ENCODE measurements at regions not wholly inside any gene's neighbourhood (a gene's known extent, or its start where the extent isn't known, plus 50 kb on each side); places are given as distances from the start of the nearest gene placed in this dataset.

DNA sequence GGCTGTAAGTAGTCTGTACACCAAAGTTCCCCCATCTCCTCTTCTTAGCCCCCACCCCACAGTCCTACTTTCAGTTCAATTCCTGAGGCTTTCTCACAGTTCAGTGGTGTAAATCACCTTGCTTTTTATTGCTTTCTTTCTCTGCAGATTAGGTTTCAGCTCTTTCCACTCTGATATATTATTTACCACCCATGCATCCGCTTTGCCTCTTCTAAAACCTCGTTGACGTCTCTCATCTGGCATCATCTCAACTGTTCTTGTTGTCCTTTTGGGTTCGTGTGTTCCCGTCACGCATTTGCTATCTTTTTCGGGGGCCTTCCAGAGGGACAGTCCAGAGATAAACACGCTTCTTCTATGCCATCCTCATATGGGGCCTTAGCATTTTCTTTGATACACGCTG, 597.9 kb upstream of the DPP6 start:
- in situ Hi-C loops (cut with MboI; ENCODE audit: low pct_unique_long_range_greater_than_20kb, low sequenced_read_pairs), result no loop called here
- no peak for DNase-seq

DNA sequence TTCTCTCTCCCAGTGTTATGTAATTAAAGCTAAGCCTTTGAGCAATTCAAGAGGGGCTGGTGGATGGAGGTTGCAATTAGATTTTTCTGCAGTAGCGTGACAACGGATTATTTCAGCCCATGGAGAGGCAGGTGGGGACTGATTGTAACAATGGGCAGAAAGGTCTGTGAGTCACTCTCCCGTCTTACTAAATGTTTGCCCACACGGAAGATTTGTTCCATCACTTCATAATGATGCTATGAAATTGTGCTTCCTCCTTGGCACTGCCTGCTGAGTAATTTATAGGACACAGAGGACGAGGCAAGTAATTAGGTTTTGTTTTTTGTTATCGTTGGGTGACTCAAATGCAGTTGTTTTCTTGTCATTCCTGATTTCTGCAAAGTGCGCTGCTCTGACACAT, 594.5 kb upstream of the DPP6 start:
- DNase-seq, result no peak
- in situ Hi-C loops (cut with MboI; ENCODE audit: low pct_unique_long_range_greater_than_20kb, low sequenced_read_pairs), result no loop called here

DNA sequence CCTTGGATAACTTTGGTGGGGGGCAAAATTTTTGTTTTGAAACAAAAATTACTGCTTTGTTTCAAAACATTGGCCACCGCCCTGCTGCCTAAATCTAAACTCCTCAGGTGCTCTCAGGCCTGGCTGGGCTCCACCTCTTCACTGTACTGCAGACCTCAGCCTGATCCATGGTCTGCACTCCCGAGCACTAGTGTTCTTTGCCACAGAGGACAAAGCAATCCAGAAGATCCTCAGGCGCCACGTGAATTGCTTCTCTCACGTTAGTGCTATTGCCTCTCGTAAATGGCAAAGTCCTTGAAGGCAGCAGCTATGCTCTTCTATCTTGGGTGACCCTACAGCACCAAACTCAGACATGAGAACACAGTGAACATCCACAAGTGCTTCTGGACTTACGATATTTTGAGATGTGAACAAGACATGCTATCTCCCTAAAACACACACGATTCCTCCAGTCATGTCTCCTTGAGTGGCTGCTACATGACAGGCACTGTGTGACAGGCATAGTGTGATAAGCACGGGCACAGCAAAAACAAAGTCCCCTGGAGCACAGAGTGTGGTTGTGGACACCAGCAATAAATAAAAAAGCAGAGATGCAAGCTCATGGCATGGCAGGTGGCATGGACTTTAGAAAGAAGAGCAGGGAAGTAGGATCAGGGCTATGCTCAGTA, 582.1 kb upstream of the DPP6 start:
- in situ Hi-C loops (cut with MboI; ENCODE audit: low pct_unique_long_range_greater_than_20kb, low sequenced_read_pairs), result no loop called here

DNA sequence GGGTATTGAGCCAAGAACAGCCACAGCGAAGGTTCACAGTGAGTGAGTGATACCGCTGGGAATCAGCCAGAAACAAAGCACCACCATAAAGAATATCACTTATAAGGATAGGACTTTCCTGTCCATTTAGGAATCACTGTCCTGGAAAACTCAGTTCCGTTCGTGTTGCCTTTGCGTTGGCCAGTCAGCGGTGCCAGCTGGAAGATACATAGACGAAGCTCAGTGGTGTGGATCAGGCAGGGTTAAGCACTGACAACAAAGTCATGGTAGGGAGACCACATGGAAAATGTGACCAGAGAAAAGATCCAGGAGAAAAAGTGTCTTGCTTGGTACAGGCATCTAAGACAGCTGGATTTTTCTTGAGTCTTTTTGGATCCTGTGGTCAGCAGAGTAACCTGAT, 579.7 kb upstream of the DPP6 start:
- no peak for DNase-seq
- in situ Hi-C loops (cut with MboI; ENCODE audit: low pct_unique_long_range_greater_than_20kb, low sequenced_read_pairs), result no loop called here

More for the DNA sequence above, 582.1 kb upstream of the DPP6 start:
- DNase-seq, result no peak

DNA sequence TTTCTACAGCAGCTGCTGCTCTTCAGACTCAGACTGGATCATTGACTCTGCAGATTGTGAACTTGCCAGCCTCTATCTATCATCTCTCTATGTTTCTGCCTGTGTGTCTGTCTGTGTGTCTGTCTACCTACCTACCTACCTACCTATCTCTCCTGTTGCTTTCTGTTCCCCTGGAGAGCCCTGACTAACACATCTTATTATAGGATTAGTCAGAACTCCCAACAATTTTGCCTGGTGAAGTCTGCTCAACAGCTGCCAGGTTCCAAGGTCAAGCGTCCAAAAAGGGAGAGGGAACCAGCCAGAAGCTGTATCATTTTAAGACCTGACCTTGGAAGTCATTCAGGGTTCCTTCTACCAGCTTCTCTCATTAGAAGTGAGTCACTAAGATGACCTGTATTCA, 579.0 kb upstream of the DPP6 start:
- no peak for DNase-seq
- in situ Hi-C loops (cut with MboI; ENCODE audit: low pct_unique_long_range_greater_than_20kb, low sequenced_read_pairs), result no loop called here

DNA sequence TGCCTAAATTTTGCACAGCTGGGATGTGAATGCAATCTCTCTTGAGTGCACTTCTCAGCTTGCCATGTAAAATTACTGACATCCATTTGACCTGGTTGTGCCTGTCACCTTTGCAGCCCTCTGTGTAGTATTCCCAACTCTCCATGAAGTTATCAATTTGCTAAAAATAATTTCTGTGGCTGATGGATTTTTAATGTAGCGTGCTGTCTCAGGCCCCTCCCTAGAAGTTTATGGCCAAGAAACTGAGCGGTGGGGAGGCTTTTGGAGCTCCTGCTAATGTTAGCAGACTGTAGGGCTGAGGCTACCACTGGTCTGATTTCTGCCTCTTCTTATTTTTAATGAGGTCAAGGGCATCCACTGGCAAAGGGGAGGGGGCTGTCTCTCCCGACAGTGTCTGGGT, 577.0 kb upstream of the DPP6 start:
- DNase-seq, result no peak
- in situ Hi-C loops (cut with MboI; ENCODE audit: low pct_unique_long_range_greater_than_20kb, low sequenced_read_pairs), result no loop called here

DNA sequence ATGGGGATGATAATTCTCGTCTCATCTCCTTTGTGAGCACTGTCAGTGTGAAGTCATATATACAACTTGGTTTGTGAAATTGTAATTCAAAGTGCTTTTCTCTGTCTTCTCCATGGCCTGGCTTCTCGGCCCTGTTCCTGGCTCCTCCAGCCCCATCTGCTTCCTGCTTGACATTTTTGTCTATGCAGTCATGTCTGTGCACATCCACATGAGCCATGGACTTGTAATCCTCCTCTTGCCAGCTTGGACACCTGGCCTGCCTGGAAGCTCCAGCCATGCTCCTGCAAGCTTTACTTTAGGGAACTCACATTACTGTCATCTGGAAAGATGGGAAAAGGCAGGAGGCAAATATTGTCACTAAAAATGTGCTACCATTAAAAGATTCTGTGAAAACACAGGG, 576.0 kb upstream of the DPP6 start:
- DNase-seq, result no peak
- in situ Hi-C loops (cut with MboI; ENCODE audit: low pct_unique_long_range_greater_than_20kb, low sequenced_read_pairs), result no loop called here

DNA sequence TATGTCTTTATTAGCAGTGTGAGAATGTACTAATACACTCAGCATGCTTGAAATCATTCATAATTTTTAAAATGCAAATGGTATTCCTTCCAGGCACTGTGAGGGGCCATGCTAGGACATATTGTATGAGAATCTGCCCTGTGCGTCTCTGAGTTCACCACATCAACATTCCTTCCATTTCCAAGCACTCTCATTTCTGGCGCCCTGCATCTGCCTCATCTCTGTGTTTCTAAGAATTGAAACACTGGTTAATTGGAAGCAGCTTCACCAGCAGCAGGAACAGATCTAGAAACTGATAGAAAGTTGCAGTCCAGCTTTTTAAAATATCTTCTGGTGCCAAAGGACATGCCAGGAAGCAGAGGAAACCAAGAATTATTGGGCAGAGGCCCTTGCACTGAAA, 555.9 kb upstream of the DPP6 start:
- in situ Hi-C loops (cut with MboI; ENCODE audit: low pct_unique_long_range_greater_than_20kb, low sequenced_read_pairs), result no loop called here
- DNase-seq, result no peak

DNA sequence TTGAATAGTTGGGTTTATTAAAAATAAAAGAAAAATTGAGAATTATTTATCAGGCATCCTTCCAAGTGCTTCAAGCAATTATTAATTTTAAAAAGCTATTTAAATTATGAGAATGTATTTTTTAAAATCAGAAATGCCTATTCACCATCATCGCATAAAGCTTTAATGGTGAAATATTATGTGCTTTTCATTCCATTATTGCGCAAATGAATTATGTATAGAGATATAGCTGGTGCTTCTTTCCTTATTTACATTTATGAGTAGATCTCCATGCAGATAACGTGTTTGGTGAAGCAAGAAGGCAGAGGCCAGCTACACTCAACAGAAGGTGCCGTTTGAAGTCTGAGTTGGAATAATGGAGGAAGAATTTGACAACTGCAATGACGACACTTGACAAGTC, 549.1 kb upstream of the DPP6 start:
- DNase-seq, result no peak
- in situ Hi-C loops (cut with MboI; ENCODE audit: low pct_unique_long_range_greater_than_20kb, low sequenced_read_pairs), result no loop called here

DNA sequence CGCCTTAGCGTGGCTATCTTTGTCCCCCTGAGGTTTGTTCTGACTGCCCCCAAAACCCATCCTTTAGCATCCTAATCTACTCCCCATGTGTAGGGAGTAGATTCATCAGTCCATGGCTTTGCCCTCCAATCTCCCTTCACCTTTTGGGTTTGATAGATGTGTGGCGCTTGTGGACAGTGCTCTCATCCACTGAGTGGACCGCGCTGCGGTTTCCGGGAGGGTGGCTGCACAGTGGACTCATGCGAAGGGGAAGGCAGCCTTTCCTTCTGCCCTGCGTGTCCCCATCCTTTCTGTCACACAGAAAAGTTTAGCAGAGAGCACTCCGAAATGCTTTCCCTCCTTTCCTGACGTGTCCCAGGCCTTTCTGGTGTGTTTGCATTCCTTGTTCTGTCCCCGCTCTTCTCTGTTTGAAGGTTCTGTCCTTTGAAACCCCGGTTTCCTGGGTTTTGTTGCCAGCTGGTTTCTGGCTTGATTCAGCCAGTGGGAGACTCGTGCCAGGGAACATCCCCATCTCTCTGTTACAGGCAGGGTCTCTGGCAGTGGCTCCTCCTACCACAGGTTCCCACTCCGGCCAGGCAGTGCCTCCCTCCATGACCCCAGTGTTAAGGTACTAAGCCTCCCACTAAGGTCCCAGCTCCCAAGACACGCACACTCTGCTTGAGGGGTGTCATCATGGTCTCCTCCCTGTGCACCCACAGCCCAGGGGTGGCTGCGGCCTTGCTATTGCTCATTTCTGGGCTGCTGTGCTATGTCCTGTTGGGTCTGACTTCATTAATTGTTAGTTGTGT, 547.7 kb upstream of the DPP6 start:
- in situ Hi-C loops (cut with MboI; ENCODE audit: low pct_unique_long_range_greater_than_20kb, low sequenced_read_pairs), result no loop called here
- no peak for DNase-seq

DNA sequence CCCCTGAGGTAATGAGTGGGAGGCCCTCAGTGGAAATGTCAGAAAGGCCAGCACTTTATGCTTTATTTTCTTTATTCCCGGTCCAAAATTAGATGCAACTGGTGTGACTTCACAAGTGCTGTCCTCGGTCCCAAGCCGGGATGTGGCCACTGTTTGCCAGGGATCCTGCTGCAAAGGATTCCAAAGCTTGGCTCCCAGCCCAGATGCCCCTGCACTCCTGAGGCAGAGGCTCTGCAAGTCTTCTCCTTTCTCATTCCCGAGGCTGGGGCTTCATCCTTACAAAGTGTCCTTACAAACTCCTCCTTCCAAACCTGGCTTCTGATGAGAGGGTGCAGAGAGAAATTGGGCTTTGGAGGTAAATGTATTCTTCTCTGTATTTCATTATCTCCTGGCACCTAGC, 544.3 kb upstream of the DPP6 start:
- in situ Hi-C loops (cut with MboI; ENCODE audit: low pct_unique_long_range_greater_than_20kb, low sequenced_read_pairs), result no loop called here
- no peak for DNase-seq

DNA sequence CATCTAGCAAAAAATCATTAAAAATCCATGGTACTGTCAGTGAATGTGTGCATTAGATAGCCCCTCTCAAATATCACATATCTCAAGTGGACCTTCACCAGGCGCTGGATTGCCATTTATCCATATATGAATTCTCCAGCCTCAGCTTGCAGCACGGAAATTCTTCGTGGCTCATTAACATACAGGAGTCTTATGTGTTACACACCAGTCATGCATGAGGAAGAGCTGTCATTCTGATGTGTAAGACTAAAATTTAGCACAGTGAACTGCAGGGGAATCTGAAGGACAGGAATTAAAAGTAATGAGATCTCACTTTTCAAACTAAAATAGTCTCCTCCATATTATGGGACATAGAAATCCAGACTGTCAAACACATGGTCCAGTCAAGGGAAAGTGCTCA, 542.4 kb upstream of the DPP6 start:
- no peak for DNase-seq
- in situ Hi-C loops (cut with MboI; ENCODE audit: low pct_unique_long_range_greater_than_20kb, low sequenced_read_pairs), result no loop called here

DNA sequence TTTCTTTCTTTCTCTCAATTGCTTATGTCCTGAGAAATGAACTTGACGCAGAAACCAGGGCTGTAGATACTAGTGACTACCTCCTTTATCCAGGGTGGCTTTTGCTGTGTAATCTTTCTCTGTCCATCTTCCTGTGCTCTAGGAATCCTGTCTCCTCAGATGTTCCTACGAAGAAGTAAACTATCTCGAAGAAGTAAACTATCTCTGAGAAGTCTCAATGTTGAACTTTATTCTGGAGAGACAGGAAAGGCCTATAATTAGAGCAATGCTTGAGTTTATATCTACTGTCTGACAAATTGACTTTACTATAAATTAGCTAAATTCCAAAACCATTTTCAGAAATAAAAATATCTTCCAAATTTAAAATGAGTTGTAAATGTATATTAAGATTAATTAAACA, 541.5 kb upstream of the DPP6 start:
- in situ Hi-C loops (cut with MboI; ENCODE audit: low pct_unique_long_range_greater_than_20kb, low sequenced_read_pairs), result no loop called here
- no peak for DNase-seq

DNA sequence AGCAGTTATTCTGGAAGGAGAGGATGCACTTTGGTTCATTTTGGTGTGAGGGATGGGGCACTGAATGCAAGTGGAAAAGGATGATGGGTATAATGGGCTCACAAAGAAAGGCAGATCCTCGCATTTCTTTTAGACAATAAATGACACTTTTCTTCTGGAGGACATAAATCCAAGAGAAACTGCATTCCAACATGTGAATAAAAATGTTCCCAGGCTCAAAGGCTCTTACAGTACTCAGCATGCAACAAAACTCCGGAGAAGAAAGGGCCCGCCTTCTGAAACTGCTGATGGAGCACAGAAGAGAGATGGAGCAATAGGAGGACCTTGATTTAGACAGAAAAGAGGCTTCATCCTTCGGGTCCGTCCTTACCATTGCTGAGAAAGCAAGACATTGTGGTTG, 538.2 kb upstream of the DPP6 start:
- in situ Hi-C loops (cut with MboI; ENCODE audit: low pct_unique_long_range_greater_than_20kb, low sequenced_read_pairs), result no loop called here
- DNase-seq, result no peak

DNA sequence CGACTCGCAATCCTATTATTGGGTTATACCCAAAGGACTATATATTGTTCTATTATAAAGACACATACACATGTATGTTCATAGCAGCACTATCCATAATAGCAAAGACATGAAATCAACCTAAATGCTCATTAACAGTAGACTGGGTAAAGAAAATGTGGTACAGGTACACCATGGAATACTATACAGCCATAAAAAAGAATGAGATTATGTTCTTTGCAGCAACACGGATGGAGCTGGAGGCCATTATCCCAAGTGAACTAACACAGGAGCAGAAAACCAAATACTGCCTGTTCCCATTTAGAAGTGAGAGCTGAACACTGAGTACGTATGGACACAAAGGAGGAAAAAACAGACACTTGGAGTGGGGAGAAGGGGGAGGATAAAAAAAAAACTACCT, 536.8 kb upstream of the DPP6 start:
- DNase-seq, result no peak
- in situ Hi-C loops (cut with MboI; ENCODE audit: low pct_unique_long_range_greater_than_20kb, low sequenced_read_pairs), result no loop called here

DNA sequence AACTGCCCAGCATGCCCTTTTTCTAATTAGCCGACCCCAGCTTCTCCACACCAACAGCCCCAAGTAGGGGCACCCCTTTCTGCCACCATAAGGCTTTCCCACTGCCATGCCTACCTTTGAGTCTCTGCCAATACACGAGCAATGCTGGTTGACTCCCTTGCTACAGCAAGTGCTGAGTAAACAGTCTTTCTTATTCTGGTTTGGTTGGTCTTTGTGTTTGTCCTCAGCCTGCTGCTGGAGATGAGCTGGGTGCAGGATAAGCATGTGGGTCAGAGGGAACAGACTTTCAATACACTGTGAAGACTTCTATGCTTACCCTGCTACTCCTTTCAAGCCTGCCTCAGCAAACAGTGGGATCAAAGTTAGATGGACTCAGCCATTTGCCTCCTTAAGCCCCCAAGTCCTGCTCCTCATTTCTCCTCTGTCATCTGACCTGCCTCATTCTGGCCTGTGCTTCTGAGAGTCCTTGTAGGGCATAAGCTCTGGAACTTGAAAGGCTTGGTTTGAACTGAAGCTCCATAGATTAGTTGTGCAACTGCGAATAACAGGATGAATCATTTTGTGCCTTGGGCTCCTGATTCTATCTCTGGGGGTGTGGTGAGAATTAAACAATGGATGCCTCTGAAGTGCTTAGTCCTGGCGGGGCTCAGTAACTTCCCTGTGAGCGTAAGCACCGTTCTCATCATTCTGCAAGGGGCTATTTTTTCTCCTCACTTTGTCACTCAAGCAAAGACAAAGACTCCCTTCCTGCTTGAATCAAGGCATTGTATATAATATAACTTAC, 533.8 kb upstream of the DPP6 start:
- no peak for DNase-seq
- in situ Hi-C loops (cut with MboI; ENCODE audit: low pct_unique_long_range_greater_than_20kb, low sequenced_read_pairs), result no loop called here

DNA sequence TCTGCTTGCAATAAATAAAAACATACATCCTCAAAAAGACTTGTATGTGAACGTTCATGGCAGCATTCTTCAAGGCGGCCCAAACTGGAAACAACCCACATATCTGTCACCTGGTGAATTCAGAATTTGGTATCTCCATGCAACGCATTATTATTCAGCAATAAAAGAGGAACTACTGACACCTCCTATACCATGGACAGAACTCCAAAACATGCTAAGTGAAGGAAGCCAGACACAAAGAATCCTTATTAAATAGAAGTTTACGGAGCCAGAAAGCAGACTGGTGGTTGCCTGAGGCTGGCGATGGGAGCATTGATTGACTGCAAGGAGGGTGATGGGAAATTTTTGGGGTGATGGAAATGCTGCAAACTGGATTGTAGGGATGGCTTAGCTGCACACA, 530.8 kb upstream of the DPP6 start:
- DNase-seq, result no peak
- in situ Hi-C loops (cut with MboI; ENCODE audit: low pct_unique_long_range_greater_than_20kb, low sequenced_read_pairs), result no loop called here

DNA sequence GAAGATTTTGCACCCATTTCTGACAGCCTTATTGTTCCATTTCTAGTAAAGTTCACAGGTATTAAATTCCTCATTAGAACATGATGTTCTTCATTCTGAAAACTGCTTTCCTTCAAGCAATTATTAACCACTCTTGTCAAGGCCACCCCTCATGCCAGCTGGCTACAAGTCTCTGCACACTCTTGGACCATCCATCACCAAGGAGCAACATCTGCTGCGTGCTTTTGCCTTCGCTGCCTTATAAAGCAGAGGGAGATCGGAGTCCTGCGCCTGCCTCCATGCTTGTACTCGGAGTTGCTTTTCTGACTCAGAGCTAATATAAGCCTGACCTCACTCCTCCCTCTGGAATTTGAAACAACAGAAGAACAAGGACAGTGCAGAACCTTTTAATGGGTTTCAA, 529.9 kb upstream of the DPP6 start:
- in situ Hi-C loops (cut with MboI; ENCODE audit: low pct_unique_long_range_greater_than_20kb, low sequenced_read_pairs), result no loop called here
- DNase-seq, result no peak

DNA sequence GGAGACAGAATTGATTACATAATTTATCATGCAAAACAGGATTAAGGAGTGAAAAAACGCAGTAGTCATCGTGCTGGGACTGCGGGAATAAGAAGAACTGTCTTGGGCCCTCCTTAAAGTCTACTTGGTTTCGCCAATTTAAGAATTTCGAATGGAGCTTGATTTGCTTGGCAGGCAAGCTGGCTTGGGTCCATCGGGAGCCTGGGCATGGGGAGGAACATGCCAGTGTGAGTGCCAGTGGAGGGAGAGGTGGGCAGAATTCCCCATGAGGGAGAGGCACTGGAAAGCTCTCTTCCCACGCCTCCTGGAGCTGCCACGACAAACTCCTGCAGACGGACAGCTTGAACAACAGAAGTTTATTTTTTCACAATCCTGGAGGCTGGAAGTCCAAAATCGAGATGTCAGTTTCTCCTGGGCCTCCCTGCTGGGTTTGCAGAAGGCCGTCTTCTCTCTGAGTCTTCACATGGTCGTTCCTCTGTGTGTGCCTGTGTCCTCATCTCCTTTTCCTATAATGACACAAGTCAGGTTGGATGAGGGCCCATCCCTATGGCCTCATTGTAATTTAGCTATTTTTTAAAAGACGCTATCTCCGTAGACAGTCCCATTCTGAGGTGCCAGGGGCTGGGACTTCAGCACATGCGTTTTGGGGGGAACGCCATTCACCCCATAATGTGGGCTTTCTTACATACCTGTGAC, 528.7 kb upstream of the DPP6 start:
- in situ Hi-C loops (cut with MboI; ENCODE audit: low pct_unique_long_range_greater_than_20kb, low sequenced_read_pairs), result no loop called here
- no peak for DNase-seq

DNA sequence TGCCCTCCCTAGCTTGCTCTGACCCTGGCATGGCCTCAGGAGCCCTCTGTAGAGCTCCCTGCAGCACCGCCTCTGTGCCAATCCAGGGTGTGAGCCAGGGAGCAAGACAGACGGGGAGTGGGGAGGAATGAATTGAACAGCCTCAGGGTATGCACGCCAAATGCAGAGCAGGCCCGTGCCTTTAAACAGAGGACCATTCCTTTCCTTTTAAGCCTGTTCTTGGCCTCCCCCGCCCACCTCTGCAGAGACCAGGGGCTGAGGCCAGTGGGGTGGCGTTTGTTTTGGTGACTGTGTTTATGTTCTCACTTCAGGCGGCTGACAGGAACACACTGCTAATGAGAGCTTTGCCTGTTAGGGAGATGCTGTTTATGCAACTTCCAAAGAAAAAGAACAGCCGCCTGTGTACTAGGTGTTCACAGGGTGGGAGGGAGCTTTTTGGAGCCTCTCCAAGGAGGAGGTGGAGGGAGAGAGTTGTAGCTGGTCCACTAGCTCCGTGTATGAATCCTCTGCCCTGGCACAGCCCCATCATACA, 528.1 kb upstream of the DPP6 start:
- no peak for DNase-seq
- in situ Hi-C loops (cut with MboI; ENCODE audit: low pct_unique_long_range_greater_than_20kb, low sequenced_read_pairs), result no loop called here
